Stimulated activated naive B cell treated with anti-CD40 and anti-IgM and Interleukin-4, amounts not matched to agents 10 μg/mL and 1 μg/mL and 100 μg/mL, for 72 hours (primary cell): ENCODE measurements at regions not wholly inside any gene's neighbourhood (a gene's known extent, or its start where the extent isn't known, plus 50 kb on each side); places are given as distances from the start of the nearest gene placed in this dataset.

Experiments used
- ATAC-seq, 2 donors: fragments of 150-1000 bp; cut with Tn5 transposase; replicated peaks; 2 replicates each; pipeline ENCODE4 v1.10.0; 2021; ENCODE audit warnings: moderate library complexity in 1 of 2
- DNase-seq: peaks from one replicate; pipeline ENCODE4 v3.0.0; 2021
- H3K27ac Mint-ChIP-seq: one replicate; pipeline ENCODE4 v1.8.0; 2022; ENCODE audit warnings: mild to moderate bottlenecking, mixed read lengths
- H3K27me3 Mint-ChIP-seq, 2 donors: one replicate each; pipeline ENCODE4 v1.8.0; 2022; ENCODE audit warnings: mixed read lengths in 2 of 2
- H3K36me3 Mint-ChIP-seq, 2 donors: one replicate each; pipeline ENCODE4 v1.8.0; 2022; ENCODE audit warnings: mixed read lengths in 2 of 2, mild to moderate bottlenecking in 1 of 2
- H3K4me1 Mint-ChIP-seq, 2 donors: one replicate each; pipeline ENCODE4 v1.8.0; 2022; ENCODE audit warnings: mixed read lengths in 2 of 2, mild to moderate bottlenecking in 1 of 2
- H3K4me3 Mint-ChIP-seq, 2 donors: one replicate each; pipeline ENCODE4 v1.8.0; 2022; ENCODE audit warnings: mild to moderate bottlenecking in 2 of 2, mixed read lengths in 2 of 2, moderate library complexity in 1 of 2
- H3K9me3 Mint-ChIP-seq, 2 donors: one replicate each; pipeline ENCODE4 v1.8.0; 2022; ENCODE audit warnings: mixed read lengths in 2 of 2, mild to moderate bottlenecking in 1 of 2

DNA sequence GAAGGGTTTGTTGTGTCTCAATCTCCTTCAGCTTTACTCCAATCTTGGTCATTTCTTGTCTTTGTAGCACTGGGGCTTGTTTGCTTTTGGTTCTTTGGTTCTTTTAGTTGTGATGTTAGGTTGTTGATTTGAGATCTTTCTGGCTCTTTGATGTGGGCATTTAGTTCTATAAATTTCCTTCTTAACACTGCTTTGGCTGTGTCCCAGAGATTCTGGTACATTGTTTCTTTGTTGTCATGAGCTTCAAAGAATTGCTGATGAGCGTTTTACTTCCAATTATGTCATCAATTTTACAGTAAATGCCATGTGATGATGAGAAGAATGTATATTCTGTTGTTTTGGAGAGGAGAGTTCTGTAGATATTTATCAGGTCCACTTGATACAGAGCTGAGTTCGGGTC, 353.3 kb downstream of the MAN2A1 start:
- peaks cover 20 to 25% of the 10 kb centered on the region in 2 donors for H3K9me3 Mint-ChIP-seq
- no peak for ATAC-seq
- no peak for DNase-seq
- H3K27ac Mint-ChIP-seq: no peak overlapping the region
- H3K36me3 Mint-ChIP-seq: no peaks in the 10 kb centered on the region
- no peak overlapping the region for H3K4me3 Mint-ChIP-seq
- H3K27me3 Mint-ChIP-seq: peaks cover 4 to 8% of the 10 kb centered on the region in 2 donors
- H3K4me1 Mint-ChIP-seq: no peaks in the 10 kb centered on the region

DNA sequence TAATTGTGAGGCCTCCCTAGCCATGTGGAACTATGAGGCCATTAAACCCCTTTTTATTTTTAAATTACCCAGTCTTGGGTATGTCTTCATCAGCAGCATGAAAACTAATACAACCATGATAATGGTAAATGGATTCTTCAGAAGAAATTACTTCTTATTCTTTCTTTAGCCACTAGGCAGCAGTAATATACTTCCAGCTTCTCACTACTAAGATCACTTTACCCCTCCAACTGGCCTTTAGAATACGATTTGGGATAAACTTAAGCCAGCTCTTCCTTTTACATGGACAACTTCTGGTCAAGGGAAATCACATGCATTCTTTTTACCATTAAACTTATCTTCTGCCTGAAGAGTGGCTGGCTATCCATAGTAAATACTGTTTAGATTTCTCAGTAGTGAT, 355.4 kb downstream of the MAN2A1 start:
- peaks cover 4 to 8% of the 10 kb centered on the region in 2 donors for H3K27me3 Mint-ChIP-seq
- no peaks in the 10 kb centered on the region for H3K36me3 Mint-ChIP-seq
- ATAC-seq: no peak
- H3K4me3 Mint-ChIP-seq: no peak overlapping the region
- peaks cover 20 to 25% of the 10 kb centered on the region in 2 donors for H3K9me3 Mint-ChIP-seq
- no peak overlapping the region for H3K27ac Mint-ChIP-seq
- peaks cover 0 to 7% of the 10 kb centered on the region in 2 donors for H3K4me1 Mint-ChIP-seq
- DNase-seq: no peak

DNA sequence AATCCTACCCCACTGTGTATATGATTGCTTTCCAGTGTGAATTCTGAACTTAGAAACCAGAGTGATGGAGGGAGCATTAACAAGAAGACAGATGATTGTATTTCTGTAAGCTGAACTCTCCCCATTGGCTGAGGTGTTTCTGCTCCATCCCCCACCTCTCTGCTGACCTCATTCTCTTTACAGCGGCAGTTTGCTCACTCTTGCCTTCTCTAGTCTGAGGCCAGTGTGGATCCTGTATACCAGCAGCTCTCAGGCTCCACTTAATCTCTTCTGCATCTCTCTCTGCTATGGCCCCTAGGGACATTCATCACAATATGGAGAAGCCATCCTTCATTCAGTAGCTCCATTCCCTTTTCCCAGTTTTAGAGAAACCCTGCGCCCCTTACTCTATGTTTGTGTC, 358.8 kb downstream of the MAN2A1 start:
- peaks cover 0 to 14% of the 10 kb centered on the region in 2 donors for H3K4me1 Mint-ChIP-seq
- no peak overlapping the region for H3K4me3 Mint-ChIP-seq
- no peaks in the 10 kb centered on the region for H3K36me3 Mint-ChIP-seq
- ATAC-seq (peak in 1 of 2 donors; percentile 14), DNase-seq (no peak)
- H3K9me3 Mint-ChIP-seq: peaks cover 12 to 13% of the 10 kb centered on the region in 2 donors
- peaks cover 4 to 12% of the 10 kb centered on the region in 2 donors for H3K27me3 Mint-ChIP-seq
- no peak overlapping the region for H3K27ac Mint-ChIP-seq

- H3K36me3 Mint-ChIP-seq: no peaks in the 10 kb centered on the region
- no peak overlapping the region for H3K27ac Mint-ChIP-seq
- DNase-seq (no peak), ATAC-seq (peak in 1 of 2 donors; percentile 47)
- peaks cover 1 to 5% of the 10 kb centered on the region in 2 donors for H3K27me3 Mint-ChIP-seq
- H3K4me3 Mint-ChIP-seq: no peak overlapping the region
- H3K9me3 Mint-ChIP-seq: peaks cover 2 to 6% of the 10 kb centered on the region in 2 donors
- H3K4me1 Mint-ChIP-seq: peaks cover 7 to 27% of the 10 kb centered on the region in 2 donors
Measured at GRCh38 chr5:110049816-110050215, 360.1 kb downstream of the MAN2A1 start.

- Mint-ChIP-seq H3K9me3 (no peaks in the 10 kb centered on the region), H3K27ac (no peak overlapping the region), H3K27me3 (peaks cover 0 to 4% of the 10 kb centered on the region in 2 donors), H3K4me1 (peaks cover 10 to 33% of the 10 kb centered on the region in 2 donors), H3K36me3 (no peaks in the 10 kb centered on the region), H3K4me3 (no peak overlapping the region)
- ATAC-seq (no peak), DNase-seq (no peak)
Measured at GRCh38 chr5:110050640-110051345, 361.1 kb downstream of the MAN2A1 start.

- Mint-ChIP-seq H3K27ac (no peak overlapping the region), H3K36me3 (no peaks in the 10 kb centered on the region), H3K27me3 (peaks cover 0 to 4% of the 10 kb centered on the region in 2 donors), H3K4me3 (no peak overlapping the region), H3K4me1 (peaks cover 10 to 39% of the 10 kb centered on the region in 2 donors), H3K9me3 (no peaks in the 10 kb centered on the region)
- DNase-seq: no peak
- ATAC-seq: no peak
Measured at GRCh38 chr5:110053205-110053604, 363.5 kb downstream of the MAN2A1 start.

DNA sequence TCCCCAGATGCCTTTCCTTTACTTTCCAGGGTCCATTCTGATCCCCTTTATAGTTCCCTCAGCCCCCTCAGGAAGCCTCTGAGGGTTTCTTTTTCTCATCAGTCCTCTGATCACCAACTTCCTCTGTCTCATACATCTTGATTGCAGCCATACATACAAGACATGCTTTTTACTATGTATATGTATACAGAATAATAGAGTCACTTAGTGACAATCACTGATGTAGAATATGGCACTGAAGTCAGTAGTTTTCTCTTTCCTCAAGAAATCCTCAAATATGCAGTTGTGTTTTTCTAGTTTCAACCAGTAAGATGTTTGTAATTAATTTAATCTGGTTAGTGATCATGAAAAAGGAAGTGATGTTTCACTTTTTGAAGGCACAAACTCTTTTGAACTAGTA, 364.1 kb downstream of the MAN2A1 start:
- H3K27me3 Mint-ChIP-seq: peaks cover 0 to 4% of the 10 kb centered on the region in 2 donors
- DNase-seq: no peak
- H3K36me3 Mint-ChIP-seq: no peaks in the 10 kb centered on the region
- H3K4me3 Mint-ChIP-seq: no peak overlapping the region
- H3K4me1 Mint-ChIP-seq: peaks cover 10 to 39% of the 10 kb centered on the region in 2 donors
- peak; percentile 25 to 44 for ATAC-seq
- no peaks in the 10 kb centered on the region for H3K9me3 Mint-ChIP-seq
- no peak overlapping the region for H3K27ac Mint-ChIP-seq

- H3K27ac Mint-ChIP-seq: no peak overlapping the region
- no peaks in the 10 kb centered on the region for H3K36me3 Mint-ChIP-seq
- H3K4me1 Mint-ChIP-seq: peaks cover 10 to 39% of the 10 kb centered on the region in 2 donors
- no peaks in the 10 kb centered on the region for H3K9me3 Mint-ChIP-seq
- ATAC-seq (peak; percentile 91 to 92), DNase-seq (peak; percentile 44)
- H3K27me3 Mint-ChIP-seq: peaks cover 0 to 4% of the 10 kb centered on the region in 2 donors
- no peak overlapping the region for H3K4me3 Mint-ChIP-seq
Measured at GRCh38 chr5:110054240-110054639, 364.5 kb downstream of the MAN2A1 start.

- H3K27ac Mint-ChIP-seq: no peak overlapping the region
- H3K9me3 Mint-ChIP-seq: no peaks in the 10 kb centered on the region
- DNase-seq (no peak), ATAC-seq (no peak)
- H3K36me3 Mint-ChIP-seq: no peaks in the 10 kb centered on the region
- H3K27me3 Mint-ChIP-seq: peaks cover 0 to 4% of the 10 kb centered on the region in 2 donors
- no peak overlapping the region for H3K4me3 Mint-ChIP-seq
- H3K4me1 Mint-ChIP-seq: peaks cover 10 to 30% of the 10 kb centered on the region in 2 donors
Measured at GRCh38 chr5:110055302-110055701, 365.6 kb downstream of the MAN2A1 start.

- no peaks in the 10 kb centered on the region for H3K9me3 Mint-ChIP-seq
- H3K4me1 Mint-ChIP-seq: peaks cover 10 to 26% of the 10 kb centered on the region in 2 donors
- no peak overlapping the region for H3K4me3 Mint-ChIP-seq
- DNase-seq (no peak), ATAC-seq (no peak)
- no peak overlapping the region for H3K27ac Mint-ChIP-seq
- H3K36me3 Mint-ChIP-seq: no peaks in the 10 kb centered on the region
- no peaks in the 10 kb centered on the region for H3K27me3 Mint-ChIP-seq
Measured at GRCh38 chr5:110056580-110057114, 366.9 kb downstream of the MAN2A1 start.

GRCh38 chr5:110058175-110058574, 368.4 kb downstream of the MAN2A1 start:
- H3K4me1 Mint-ChIP-seq: peaks cover 10 to 26% of the 10 kb centered on the region in 2 donors
- DNase-seq (no peak), ATAC-seq (no peak)
- no peaks in the 10 kb centered on the region for H3K36me3 Mint-ChIP-seq
- H3K27ac Mint-ChIP-seq: no peak overlapping the region
- no peaks in the 10 kb centered on the region for H3K9me3 Mint-ChIP-seq
- no peaks in the 10 kb centered on the region for H3K27me3 Mint-ChIP-seq
- H3K4me3 Mint-ChIP-seq: no peak overlapping the region

- no peaks in the 10 kb centered on the region for H3K36me3 Mint-ChIP-seq
Measured at GRCh38 chr5:110062246-110062645, 372.5 kb downstream of the MAN2A1 start.

DNA sequence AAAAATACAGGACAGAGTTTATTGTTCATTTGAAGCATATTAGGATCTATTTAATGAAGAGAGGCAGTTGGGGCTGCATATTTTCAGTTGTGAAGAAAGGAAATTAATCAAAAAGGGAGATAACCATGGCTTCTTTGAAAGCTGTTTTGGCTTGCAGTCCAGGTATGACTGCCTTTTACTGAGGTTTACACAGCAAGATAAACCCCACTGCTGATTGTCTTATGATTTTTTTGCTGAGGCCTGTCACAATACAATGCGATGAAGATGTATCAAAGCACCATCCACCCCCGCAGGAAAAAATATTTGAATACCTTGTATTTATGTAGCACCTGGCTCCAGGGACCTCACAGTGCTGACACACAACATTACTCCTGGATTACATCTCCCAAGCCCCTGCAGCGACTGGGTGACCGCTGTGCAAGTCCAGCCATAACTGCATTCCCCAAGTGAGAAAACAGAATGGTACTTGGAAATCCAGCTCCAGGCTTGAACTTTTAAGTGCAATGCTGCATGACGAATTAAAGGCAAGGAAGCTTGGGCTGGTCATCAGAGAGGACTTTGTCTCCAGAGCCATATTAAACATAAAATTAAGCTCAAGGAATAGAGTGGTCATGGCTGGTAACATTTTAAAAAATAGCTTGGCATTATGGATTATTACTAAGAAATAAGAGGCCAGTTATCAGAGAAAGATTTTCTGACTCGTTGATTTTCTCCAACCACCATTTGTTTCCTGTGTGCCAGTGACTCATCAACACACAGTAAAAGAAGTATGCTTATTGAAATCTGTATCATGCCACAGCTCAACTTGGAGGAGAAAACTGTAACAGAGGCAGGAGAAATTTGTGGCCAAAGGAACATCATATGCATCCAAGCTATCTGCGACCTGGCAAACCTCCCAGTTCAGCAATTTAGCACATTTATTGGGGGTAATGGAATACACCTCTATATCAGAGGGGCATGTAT, 374.2 kb downstream of the MAN2A1 start:
- H3K4me1 Mint-ChIP-seq: peaks cover 6 to 15% of the 10 kb centered on the region in 2 donors
- peak; percentile 56 to 61 for ATAC-seq
- peaks cover 5 to 10% of the 10 kb centered on the region in 2 donors for H3K9me3 Mint-ChIP-seq
- DNase-seq: no peak
- H3K27me3 Mint-ChIP-seq: peaks cover 0 to 3% of the 10 kb centered on the region in 2 donors
- no peak overlapping the region for H3K4me3 Mint-ChIP-seq
- no peak overlapping the region for H3K27ac Mint-ChIP-seq
- H3K36me3 Mint-ChIP-seq: no peaks in the 10 kb centered on the region

More at GRCh38 chr5:110062246-110062645, 372.5 kb downstream of the MAN2A1 start:
- Mint-ChIP-seq H3K27me3 (peaks cover 0 to 3% of the 10 kb centered on the region in 2 donors), H3K4me3 (no peak overlapping the region), H3K27ac (no peak overlapping the region), H3K9me3 (no peaks in the 10 kb centered on the region), H3K4me1 (peaks cover 6 to 15% of the 10 kb centered on the region in 2 donors)
- DNase-seq (no peak), ATAC-seq (no peak)

DNA sequence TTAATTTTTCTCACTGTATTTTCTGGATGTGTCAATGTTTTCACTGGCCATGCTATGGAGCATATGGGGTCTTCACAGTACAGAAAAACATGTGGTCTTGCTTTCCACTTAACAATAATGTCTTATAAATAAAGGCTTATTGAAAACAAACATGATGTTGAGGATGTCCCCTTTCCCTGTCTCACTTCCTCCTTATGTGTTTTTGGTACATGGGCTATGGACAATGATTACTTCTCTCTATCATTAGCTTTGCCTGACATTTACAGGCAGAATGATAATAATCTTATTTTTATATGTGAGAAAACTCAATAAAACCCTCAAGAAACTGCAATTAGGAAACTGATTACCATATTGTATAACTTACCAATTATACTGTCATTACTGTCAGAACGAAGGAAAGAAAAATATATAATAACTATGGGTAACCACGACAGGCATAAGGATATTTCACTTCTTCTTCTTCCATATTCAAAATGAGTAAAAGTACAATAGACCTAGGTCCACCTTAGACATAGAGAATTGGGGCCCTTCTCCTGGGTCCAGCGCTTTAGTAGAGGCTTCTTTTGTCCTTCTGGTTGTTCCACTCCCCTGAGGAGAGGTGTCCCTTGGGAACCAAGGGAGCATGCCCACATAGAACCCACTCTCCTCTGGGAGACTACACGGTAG, 375.0 kb downstream of the MAN2A1 start:
- Mint-ChIP-seq H3K4me3 (no peak overlapping the region), H3K27me3 (peaks cover 0 to 3% of the 10 kb centered on the region in 2 donors), H3K36me3 (no peaks in the 10 kb centered on the region), H3K4me1 (peaks cover 6 to 15% of the 10 kb centered on the region in 2 donors), H3K27ac (no peak overlapping the region), H3K9me3 (peaks cover 9 to 10% of the 10 kb centered on the region in 2 donors)
- DNase-seq: no peak
- ATAC-seq: peak; percentile 83 to 89
